ENCODE measurements at regions not wholly inside any gene's neighbourhood (a gene's known extent, or its start where the extent isn't known, plus 50 kb on each side); places are given as distances from the start of the nearest gene placed in this dataset.

- Histone ChIP-seq H3K27me3 (ENCODE audit: insufficient read depth, low read length) (no peaks in the 10 kb centered on the region), H3K9me3 (ENCODE audit: control insufficient read depth in 1 of 2, insufficient read depth in 1 of 2, low read depth in 1 of 2, low read length in 2 of 2) (no peaks in the 10 kb centered on the region), H3K9ac (ENCODE audit: low read length) (no peak overlapping the region), H4K20me1 (ENCODE audit: insufficient read depth) (no peaks in the 10 kb centered on the region), H3K36me3 (ENCODE audit: control insufficient read depth in 1 of 2, insufficient read depth in 2 of 2, low read length in 2 of 2) (no peaks in the 10 kb centered on the region), H3K27ac (ENCODE audit: low read depth, low read length) (no peak overlapping the region), H3K4me1 (ENCODE audit: control insufficient read depth in 1 of 2, insufficient read depth in 2 of 2, low read length in 2 of 2) (no peaks in the 10 kb centered on the region), H2AFZ (ENCODE audit: low read depth, low read length, poor library complexity, severe bottlenecking) (no peak overlapping the region), H3K4me2 (ENCODE audit: low read length) (no peak overlapping the region), H3K9me2 (ENCODE audit: insufficient read depth) (no peaks in the 10 kb centered on the region), H3K4me3 (replicated peaks in 1 of 2; ENCODE audit: low read depth in 1 of 2, low read length in 2 of 2) (no peak overlapping the region), H3K79me2 (ENCODE audit: insufficient read depth, low read length) (no peaks in the 10 kb centered on the region)
- DNase-seq (ENCODE audit: low read depth, low spot score): no peak
- POLR2A ChIA-PET: no interaction called here
- ATAC-seq: no peak
- no TSS peak for BruUV-seq (replicated peaks)
- CTCF ChIA-PET: no interaction called here
- intact Hi-C loops (cut with micrococcal nuclease): loop anchor here (10.0 kb wide), 1 partner anchor 55 kb away; no protein-coding TSS in a partner anchor
- no peak for TF ChIP-seq SRF (IDR thresholded peaks at IDR 0.05; ENCODE audit: low read depth)
- TF ChIP-seq CEBPB (IDR thresholded peaks at IDR 0.05; ENCODE audit: low read depth): no peak
- no peak for TF ChIP-seq SP1 (IDR thresholded peaks at IDR 0.05; ENCODE audit: low read depth)
- no peak for TF ChIP-seq YY1 (IDR thresholded peaks at IDR 0.05; ENCODE audit: extremely low read depth, insufficient replicate concordance, low read depth, low read length)
- no peak for TF ChIP-seq MAX (IDR thresholded peaks at IDR 0.05)
- TF ChIP-seq REST (IDR thresholded peaks at IDR 0.05; ENCODE audit: low read depth): no peak
- TF ChIP-seq ZBTB33 (IDR thresholded peaks at IDR 0.05; ENCODE audit: extremely low read depth, insufficient replicate concordance, low read length): no peak
- no peak for TF ChIP-seq ZNF274 (IDR thresholded peaks at IDR 0.05; ENCODE audit: low read depth, low read length)
- RAD21 ChIA-PET (ENCODE audit: low non-redundant PET in 1 of 2, low total read pairs in 2 of 2, uncharacterized antibody in 2 of 2, unreplicated experiment in 2 of 2): no interaction called here
Observed at GRCh38 chr7:41809940-41810576, 107.2 kb upstream of the INHBA start.
